NCI-H2196 (cell line): ENCODE measurements at regions not wholly inside any gene's neighbourhood (a gene's known extent, or its start where the extent isn't known, plus 50 kb on each side); places are given as distances from the start of the nearest gene placed in this dataset.

Experiments
- DNase-seq: peaks from one replicate; lab custom pipeline; 2025; ENCODE audit not compliant: unreplicated experiment; lab: John Stamatoyannopoulos, UW

- no peak for DNase-seq
Observed at GRCh38 chr2:15718944-15719323, 127.3 kb downstream of the DDX1 start.

- DNase-seq, result no peak
Observed at GRCh38 chr2:15719566-15720313, 128.1 kb downstream of the DDX1 start.

GRCh38 chr2:15720561-15721307 lies 129.1 kb downstream of the DDX1 start:
- no peak for DNase-seq

GRCh38 chr2:15721411-15722067 lies 129.9 kb downstream of the DDX1 start:
- no peak for DNase-seq

GRCh38 chr2:15722980-15723379 lies 131.3 kb downstream of the DDX1 start:
- no peak for DNase-seq

- DNase-seq, result no peak
Observed at GRCh38 chr2:15724235-15724634, 132.6 kb downstream of the DDX1 start.

- DNase-seq, result no peak
Observed at GRCh38 chr2:15725101-15725781, 133.6 kb downstream of the DDX1 start.

- no peak for DNase-seq
Observed at GRCh38 chr2:15725782-15726112, 134.1 kb downstream of the DDX1 start.

GRCh38 chr2:15726321-15727057 lies 134.8 kb downstream of the DDX1 start:
- no peak for DNase-seq

- no peak for DNase-seq
Observed at GRCh38 chr2:15727396-15728244, 136.0 kb downstream of the DDX1 start.

- no peak for DNase-seq
Observed at GRCh38 chr2:15728245-15728938, 136.7 kb downstream of the DDX1 start.

GRCh38 chr2:15729001-15729400 lies 137.3 kb downstream of the DDX1 start:
- DNase-seq, result no peak

- peak; percentile 32 for DNase-seq
Observed at GRCh38 chr2:15729709-15730544, 138.3 kb downstream of the DDX1 start.

GRCh38 chr2:15730545-15731212 lies 139.0 kb downstream of the DDX1 start:
- DNase-seq, result peak; percentile 93

GRCh38 chr2:15731213-15731888 lies 139.7 kb downstream of the DDX1 start:
- DNase-seq, result no peak

GRCh38 chr2:15731889-15732271 lies 140.2 kb downstream of the DDX1 start:
- DNase-seq, result no peak

GRCh38 chr2:15732341-15733077 lies 140.8 kb downstream of the DDX1 start:
- DNase-seq, result no peak
